ENCODE measurements at regions not wholly inside any gene's neighbourhood (a gene's known extent, or its start where the extent isn't known, plus 50 kb on each side); places are given as distances from the start of the nearest gene placed in this dataset.

- peaks cover 19% of the 10 kb centered on the region for H3K9me3 Mint-ChIP-seq
- no peak overlapping the region for H3K4me3 Mint-ChIP-seq
- peaks cover 31% of the 10 kb centered on the region for H3K27me3 Mint-ChIP-seq (ENCODE audit: low read depth)
- no peaks in the 10 kb centered on the region for H3K36me3 Mint-ChIP-seq (ENCODE audit: low read depth)
- no peak for TF ChIP-seq CTCF (IDR thresholded peaks at IDR 0.05; ENCODE audit: unreplicated experiment in 3 of 3)
- no peak overlapping the region for H3K27ac Mint-ChIP-seq
- no peaks in the 10 kb centered on the region for H3K4me1 Mint-ChIP-seq
Observed at GRCh38 chr22:47280301-47280700, 517.9 kb downstream of the TBC1D22A start.

- no peak for TF ChIP-seq CTCF (IDR thresholded peaks at IDR 0.05; ENCODE audit: unreplicated experiment in 3 of 3)
- Mint-ChIP-seq H3K27ac (no peak overlapping the region), H3K4me3 (no peak overlapping the region), H3K27me3 (ENCODE audit: low read depth) (peaks cover 31% of the 10 kb centered on the region), H3K36me3 (ENCODE audit: low read depth) (no peaks in the 10 kb centered on the region), H3K9me3 (peaks cover 21% of the 10 kb centered on the region), H3K4me1 (no peaks in the 10 kb centered on the region)
Observed at GRCh38 chr22:47279746-47280145, 517.3 kb downstream of the TBC1D22A start.

GRCh38 chr22:47279337-47279736 lies 516.9 kb downstream of the TBC1D22A start:
- TF ChIP-seq CTCF (IDR thresholded peaks at IDR 0.05; ENCODE audit: unreplicated experiment in 3 of 3), result no peak
- Mint-ChIP-seq H3K27ac (no peak overlapping the region), H3K36me3 (ENCODE audit: low read depth) (no peaks in the 10 kb centered on the region), H3K27me3 (ENCODE audit: low read depth) (peaks cover 31% of the 10 kb centered on the region), H3K9me3 (peaks cover 21% of the 10 kb centered on the region), H3K4me1 (no peaks in the 10 kb centered on the region), H3K4me3 (no peak overlapping the region)

GRCh38 chr22:47278655-47279054 lies 516.2 kb downstream of the TBC1D22A start:
- TF ChIP-seq CTCF (IDR thresholded peaks at IDR 0.05; ENCODE audit: unreplicated experiment in 3 of 3), result no peak
- Mint-ChIP-seq H3K36me3 (ENCODE audit: low read depth) (no peaks in the 10 kb centered on the region), H3K4me1 (no peaks in the 10 kb centered on the region), H3K27ac (no peak overlapping the region), H3K4me3 (no peak overlapping the region), H3K9me3 (peaks cover 21% of the 10 kb centered on the region), H3K27me3 (ENCODE audit: low read depth) (peaks cover 31% of the 10 kb centered on the region)

- H3K27ac Mint-ChIP-seq, result no peak overlapping the region
- H3K27me3 Mint-ChIP-seq (ENCODE audit: low read depth), result peaks cover 31% of the 10 kb centered on the region
- no peak overlapping the region for H3K4me3 Mint-ChIP-seq
- H3K4me1 Mint-ChIP-seq, result no peaks in the 10 kb centered on the region
- no peaks in the 10 kb centered on the region for H3K36me3 Mint-ChIP-seq (ENCODE audit: low read depth)
- H3K9me3 Mint-ChIP-seq, result peaks cover 21% of the 10 kb centered on the region
- no peak for TF ChIP-seq CTCF (IDR thresholded peaks at IDR 0.05; ENCODE audit: unreplicated experiment in 3 of 3)
Observed at GRCh38 chr22:47277531-47277930, 515.1 kb downstream of the TBC1D22A start.

- TF ChIP-seq CTCF (IDR thresholded peaks at IDR 0.05; ENCODE audit: unreplicated experiment in 3 of 3), result no peak
- Mint-ChIP-seq H3K9me3 (peaks cover 20% of the 10 kb centered on the region), H3K27ac (no peak overlapping the region), H3K36me3 (ENCODE audit: low read depth) (no peaks in the 10 kb centered on the region), H3K27me3 (ENCODE audit: low read depth) (peaks cover 31% of the 10 kb centered on the region), H3K4me3 (no peak overlapping the region), H3K4me1 (no peaks in the 10 kb centered on the region)
Observed at GRCh38 chr22:47276991-47277390, 514.5 kb downstream of the TBC1D22A start.

Measured in nephron (organoid).